Natural killer cell (primary cell): ENCODE measurements at regions not wholly inside any gene's neighbourhood (a gene's known extent, or its start where the extent isn't known, plus 50 kb on each side); places are given as distances from the start of the nearest gene placed in this dataset.

Experiments
- ATAC-seq, 3 donors: fragments of 150-1000 bp in 2 of 3; fragments of 200-7000 bp in 1 of 3; cut with Tn5 transposase; 1 replicate in 1 of 3; 2 replicates in 2 of 3; pipeline ENCODE4 v1.10.0; 2021; ENCODE audit warnings: mild to moderate bottlenecking in 2 of 3, moderate library complexity in 2 of 3
- DNase-seq, 2 donors: peaks; one replicate each; pipeline versions ENCODE4 v3.0.0 to v3.0.0-alpha.2; 2013 to 2021; ENCODE audit warnings: mixed read lengths in 1 of 2
- H3K27ac ChIP-seq: one replicate; pipeline ENCODE4 v1.5.1; 2013; ENCODE audit warnings: mild to moderate bottlenecking, low read length
- H3K27me3 ChIP-seq: one replicate; pipeline ENCODE4 v1.6.1; 2013; ENCODE audit warnings: low read length; ENCODE audit not compliant: control insufficient read depth, insufficient read depth
- H3K36me3 ChIP-seq: one replicate; pipeline ENCODE4 v1.6.1; 2013; ENCODE audit warnings: low read length; ENCODE audit not compliant: control insufficient read depth, insufficient read depth
- H3K4me1 ChIP-seq: one replicate; pipeline ENCODE4 v1.6.1; 2013; ENCODE audit warnings: low read length; ENCODE audit not compliant: control insufficient read depth, insufficient read depth
- H3K4me3 ChIP-seq: one replicate; pipeline ENCODE4 v1.5.1; 2013; ENCODE audit warnings: low read length
- H3K9me3 ChIP-seq: one replicate; pipeline ENCODE4 v1.6.1; 2013; ENCODE audit warnings: low read length; ENCODE audit not compliant: control insufficient read depth, insufficient read depth
- H3K27ac Mint-ChIP-seq, 2 donors: one replicate each; pipeline ENCODE4 v1.8.0; 2022; ENCODE audit warnings: mild to moderate bottlenecking in 2 of 2, mixed read lengths in 2 of 2, moderate library complexity in 1 of 2
- H3K27me3 Mint-ChIP-seq, 2 donors: one replicate each; pipeline ENCODE4 v1.8.0; 2022; ENCODE audit warnings: low read depth in 2 of 2, mixed read lengths in 2 of 2
- H3K36me3 Mint-ChIP-seq: one replicate; pipeline ENCODE4 v1.8.0; 2022; ENCODE audit warnings: mixed read lengths
- H3K4me1 Mint-ChIP-seq, 2 donors: one replicate each; pipeline ENCODE4 v1.8.0; 2022; ENCODE audit warnings: mixed read lengths in 2 of 2
- H3K4me3 Mint-ChIP-seq: one replicate; pipeline ENCODE4 v1.8.0; 2022; ENCODE audit warnings: mild to moderate bottlenecking, moderate library complexity, mixed read lengths
- H3K9me3 Mint-ChIP-seq, 2 donors: one replicate each; pipeline ENCODE4 v1.8.0; 2022; ENCODE audit warnings: mixed read lengths in 2 of 2
- WGBS: methylation state at CpG from one replicate; pipeline ENCODE4 v1.1.7; 2013; ENCODE audit warnings: missing lambda C conversion rate; ENCODE audit not compliant: insufficient coverage; 5-methylcytosine and 5-hydroxymethylcytosine counted together
- intact Hi-C: fragments of 100-400 bp; cut with micrococcal nuclease; formaldehyde crosslinking; loops from one replicate; pipeline ENCODE4 v1.14.2; 2022
- TF ChIP-seq, protein P1 (sequence below): fragments of 200-600 bp; IDR thresholded peaks from one replicate; pipeline ENCODE4 v1.8.0; 2022; ENCODE audit warnings: antibody characterized with exemption

DNA sequence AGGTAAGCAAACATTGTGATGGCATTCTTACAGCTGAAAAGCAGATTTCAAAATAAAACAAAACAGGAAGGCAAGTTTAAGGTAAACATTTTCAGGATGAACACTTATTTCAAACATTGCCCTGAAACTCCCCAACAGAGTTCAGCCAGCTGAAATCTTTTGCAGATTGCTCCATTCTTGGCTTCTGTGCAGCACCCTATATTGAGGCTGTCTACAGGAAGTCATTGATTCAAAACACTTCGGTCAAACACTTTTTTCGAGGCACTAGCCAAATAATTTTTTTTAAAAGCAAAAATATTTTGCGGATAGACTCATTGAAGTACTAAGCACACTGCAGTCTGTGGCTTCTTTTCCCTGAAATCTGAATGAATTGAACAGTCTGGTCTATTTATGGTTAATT, 318.1 kb upstream of the PDE3A start:
- Histone ChIP-seq H3K27me3 (no peaks in the 10 kb centered on the region), H3K4me1 (no peaks in the 10 kb centered on the region), H3K9me3 (no peaks in the 10 kb centered on the region), H3K27ac (no peak overlapping the region), H3K36me3 (no peaks in the 10 kb centered on the region), H3K4me3 (no peak overlapping the region)
- ATAC-seq (no peak), DNase-seq (no peak)
- WGBS, result 74% methylated on average over 3 of the region's 3 CpGs
- Mint-ChIP-seq H3K27me3 (no peaks in the 10 kb centered on the region), H3K4me1 (no peaks in the 10 kb centered on the region), H3K9me3 (peaks cover 2 to 5% of the 10 kb centered on the region in 2 donors), H3K27ac (no peak overlapping the region), H3K4me3 (no peak overlapping the region), H3K36me3 (no peaks in the 10 kb centered on the region)
- intact Hi-C loops, result no loop called here
- TF ChIP-seq, protein P1, sequence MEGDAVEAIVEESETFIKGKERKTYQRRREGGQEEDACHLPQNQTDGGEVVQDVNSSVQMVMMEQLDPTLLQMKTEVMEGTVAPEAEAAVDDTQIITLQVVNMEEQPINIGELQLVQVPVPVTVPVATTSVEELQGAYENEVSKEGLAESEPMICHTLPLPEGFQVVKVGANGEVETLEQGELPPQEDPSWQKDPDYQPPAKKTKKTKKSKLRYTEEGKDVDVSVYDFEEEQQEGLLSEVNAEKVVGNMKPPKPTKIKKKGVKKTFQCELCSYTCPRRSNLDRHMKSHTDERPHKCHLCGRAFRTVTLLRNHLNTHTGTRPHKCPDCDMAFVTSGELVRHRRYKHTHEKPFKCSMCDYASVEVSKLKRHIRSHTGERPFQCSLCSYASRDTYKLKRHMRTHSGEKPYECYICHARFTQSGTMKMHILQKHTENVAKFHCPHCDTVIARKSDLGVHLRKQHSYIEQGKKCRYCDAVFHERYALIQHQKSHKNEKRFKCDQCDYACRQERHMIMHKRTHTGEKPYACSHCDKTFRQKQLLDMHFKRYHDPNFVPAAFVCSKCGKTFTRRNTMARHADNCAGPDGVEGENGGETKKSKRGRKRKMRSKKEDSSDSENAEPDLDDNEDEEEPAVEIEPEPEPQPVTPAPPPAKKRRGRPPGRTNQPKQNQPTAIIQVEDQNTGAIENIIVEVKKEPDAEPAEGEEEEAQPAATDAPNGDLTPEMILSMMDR, result no peak

DNA sequence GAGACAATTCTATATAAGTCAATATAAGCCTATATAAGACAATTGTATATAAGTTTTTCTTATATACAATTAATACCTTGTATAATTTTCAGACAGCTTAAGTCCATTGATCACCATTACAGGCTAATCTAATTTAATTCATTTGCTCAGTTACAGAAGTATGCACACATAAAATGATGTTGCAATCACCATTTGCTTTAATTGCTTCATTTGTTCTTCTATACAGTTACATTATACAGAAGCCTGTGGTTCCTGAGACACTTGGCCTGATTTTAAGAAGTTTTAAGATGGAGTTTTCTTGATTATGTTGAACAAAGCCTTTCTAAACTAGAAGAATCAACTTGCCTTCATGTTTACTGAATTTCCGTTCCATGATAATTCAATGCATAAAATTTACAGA, 314.6 kb upstream of the PDE3A start:
- H3K4me1 Mint-ChIP-seq, result no peaks in the 10 kb centered on the region
- Histone ChIP-seq H3K4me1 (no peaks in the 10 kb centered on the region), H3K36me3 (no peaks in the 10 kb centered on the region), H3K27me3 (no peaks in the 10 kb centered on the region), H3K9me3 (no peaks in the 10 kb centered on the region), H3K27ac (no peak overlapping the region), H3K4me3 (no peak overlapping the region)
- intact Hi-C loops, result no loop called here
- no peak for DNase-seq
- no peak for ATAC-seq
- no peak overlapping the region for H3K27ac Mint-ChIP-seq
- WGBS, result no CpG with 5 or more reads among the region's 1 CpG
- H3K9me3 Mint-ChIP-seq, result peaks cover 6 to 10% of the 10 kb centered on the region in 2 donors
- no peaks in the 10 kb centered on the region for H3K27me3 Mint-ChIP-seq
- no peaks in the 10 kb centered on the region for H3K36me3 Mint-ChIP-seq
- H3K4me3 Mint-ChIP-seq, result no peak overlapping the region
- TF ChIP-seq, protein P1, result no peak

DNA sequence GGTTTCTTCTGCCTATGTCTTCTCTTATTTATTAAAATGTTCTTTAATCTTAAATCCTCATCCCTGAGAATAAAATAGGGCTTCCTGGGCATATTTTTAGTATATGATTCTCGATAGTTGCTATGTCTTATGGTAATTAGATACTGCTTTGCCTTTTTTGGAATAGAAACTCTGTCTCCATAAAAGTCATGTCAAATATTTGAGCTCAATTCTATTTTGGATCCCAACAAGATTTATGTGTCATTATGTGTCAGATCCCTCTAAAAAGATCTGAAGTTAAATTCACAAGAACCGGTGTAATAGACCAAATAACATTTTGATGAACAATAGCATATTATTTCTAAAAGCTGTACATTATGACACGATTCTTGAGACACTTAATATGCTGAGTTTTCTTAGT, 312.5 kb upstream of the PDE3A start:
- Mint-ChIP-seq H3K27ac (no peak overlapping the region), H3K9me3 (peaks cover 6 to 8% of the 10 kb centered on the region in 2 donors), H3K27me3 (no peaks in the 10 kb centered on the region), H3K4me1 (no peaks in the 10 kb centered on the region), H3K36me3 (no peaks in the 10 kb centered on the region), H3K4me3 (no peak overlapping the region)
- TF ChIP-seq, protein P1, result no peak
- Histone ChIP-seq H3K9me3 (no peaks in the 10 kb centered on the region), H3K27me3 (no peaks in the 10 kb centered on the region), H3K4me3 (no peak overlapping the region), H3K4me1 (no peaks in the 10 kb centered on the region), H3K36me3 (no peaks in the 10 kb centered on the region), H3K27ac (no peak overlapping the region)
- WGBS, result no CpG with 5 or more reads among the region's 3 CpGs
- DNase-seq (no peak), ATAC-seq (no peak)
- intact Hi-C loops, result no loop called here

DNA sequence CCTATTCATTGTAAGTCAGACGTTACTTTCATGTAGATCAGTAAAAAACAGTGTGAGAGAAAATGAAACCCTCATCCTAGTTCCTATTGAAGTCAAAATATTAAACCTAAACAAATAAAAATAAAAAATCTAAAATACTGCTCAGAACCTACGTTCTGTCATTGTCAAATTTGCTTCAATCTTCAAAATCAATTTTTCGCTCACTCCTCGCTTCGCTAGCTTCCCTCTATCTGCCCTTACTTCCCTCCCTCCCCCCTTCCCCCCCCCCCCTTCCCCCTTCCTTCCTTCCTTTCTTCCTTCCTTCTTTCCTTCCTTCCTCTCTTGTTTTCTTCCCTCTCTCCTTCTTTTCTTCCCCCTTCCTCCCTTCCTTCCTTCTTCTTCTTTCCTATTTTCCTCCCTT, 310.9 kb upstream of the PDE3A start:
- WGBS, result 83% methylated on average over 5 of the region's 5 CpGs
- Mint-ChIP-seq H3K9me3 (peaks cover 4 to 9% of the 10 kb centered on the region in 2 donors), H3K4me1 (no peaks in the 10 kb centered on the region), H3K36me3 (peaks cover 9% of the 10 kb centered on the region), H3K27ac (no peak overlapping the region), H3K4me3 (no peak overlapping the region), H3K27me3 (no peaks in the 10 kb centered on the region)
- TF ChIP-seq, protein P1, result no peak
- ATAC-seq (no peak), DNase-seq (no peak)
- Histone ChIP-seq H3K4me3 (no peak overlapping the region), H3K9me3 (no peaks in the 10 kb centered on the region), H3K27me3 (no peaks in the 10 kb centered on the region), H3K4me1 (no peaks in the 10 kb centered on the region), H3K36me3 (no peaks in the 10 kb centered on the region), H3K27ac (no peak overlapping the region)
- intact Hi-C loops, result no loop called here
